Memory B cell (primary cell): ENCODE measurements at regions not wholly inside any gene's neighbourhood (a gene's known extent, or its start where the extent isn't known, plus 50 kb on each side); places are given as distances from the start of the nearest gene placed in this dataset.
"Not testable (repeated sequence)": the region's sequence is repeated elsewhere in the genome, so short reads cannot be mapped to it uniquely, and the experiment has no call there.

Experiments
- ATAC-seq: fragments of 150-1000 bp; cut with Tn5 transposase; 2 replicates; pipeline ENCODE4 v1.10.0; 2021; ENCODE audit warnings: low read depth, mild to moderate bottlenecking, moderate library complexity
- DNase-seq, 2 donors: peaks; one replicate each; pipeline ENCODE4 v3.0.0; 2022; ENCODE audit warnings: low spot score in 2 of 2
- H3K27ac Mint-ChIP-seq: one replicate; pipeline ENCODE4 v1.8.0; 2022; ENCODE audit warnings: mild to moderate bottlenecking, moderate library complexity, mixed read lengths
- H3K27me3 Mint-ChIP-seq: one replicate; pipeline ENCODE4 v1.8.0; 2022; ENCODE audit warnings: mixed read lengths
- H3K36me3 Mint-ChIP-seq: one replicate; pipeline ENCODE4 v1.8.0; 2022; ENCODE audit warnings: mild to moderate bottlenecking, mixed read lengths
- H3K4me1 Mint-ChIP-seq: one replicate; pipeline ENCODE4 v1.8.0; 2022; ENCODE audit warnings: mixed read lengths
- H3K4me3 Mint-ChIP-seq: one replicate; pipeline ENCODE4 v1.8.0; 2022; ENCODE audit warnings: mild to moderate bottlenecking, moderate library complexity, mixed read lengths
- H3K9me3 Mint-ChIP-seq: one replicate; pipeline ENCODE4 v1.8.0; 2022; ENCODE audit warnings: mixed read lengths

DNA sequence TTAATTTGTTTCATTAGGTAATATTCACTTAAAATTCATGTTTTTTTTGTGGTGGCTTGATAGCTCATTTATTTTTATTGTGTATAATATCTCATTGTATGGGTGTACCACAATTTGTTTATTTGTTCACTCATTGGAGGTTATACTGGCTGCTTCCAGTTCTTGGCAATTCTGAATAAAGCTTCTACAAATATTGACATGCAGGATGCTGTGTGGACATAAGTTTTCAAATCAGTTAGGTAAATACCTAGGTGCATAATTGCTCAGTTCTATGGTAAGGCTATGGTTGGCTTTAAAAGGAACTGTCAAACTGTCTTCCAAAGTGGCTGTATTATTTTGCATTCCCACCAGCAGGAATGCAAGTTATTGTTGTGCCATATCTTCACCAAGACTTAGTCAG, 504.5 kb upstream of the GALNTL6 start:
- H3K27me3 Mint-ChIP-seq: no peaks in the 10 kb centered on the region
- H3K4me1 Mint-ChIP-seq: no peaks in the 10 kb centered on the region
- H3K4me3 Mint-ChIP-seq: no peak overlapping the region
- no peak for DNase-seq
- H3K9me3 Mint-ChIP-seq: no peaks in the 10 kb centered on the region
- no peak for ATAC-seq
- no peak overlapping the region for H3K27ac Mint-ChIP-seq
- H3K36me3 Mint-ChIP-seq: no peaks in the 10 kb centered on the region

DNA sequence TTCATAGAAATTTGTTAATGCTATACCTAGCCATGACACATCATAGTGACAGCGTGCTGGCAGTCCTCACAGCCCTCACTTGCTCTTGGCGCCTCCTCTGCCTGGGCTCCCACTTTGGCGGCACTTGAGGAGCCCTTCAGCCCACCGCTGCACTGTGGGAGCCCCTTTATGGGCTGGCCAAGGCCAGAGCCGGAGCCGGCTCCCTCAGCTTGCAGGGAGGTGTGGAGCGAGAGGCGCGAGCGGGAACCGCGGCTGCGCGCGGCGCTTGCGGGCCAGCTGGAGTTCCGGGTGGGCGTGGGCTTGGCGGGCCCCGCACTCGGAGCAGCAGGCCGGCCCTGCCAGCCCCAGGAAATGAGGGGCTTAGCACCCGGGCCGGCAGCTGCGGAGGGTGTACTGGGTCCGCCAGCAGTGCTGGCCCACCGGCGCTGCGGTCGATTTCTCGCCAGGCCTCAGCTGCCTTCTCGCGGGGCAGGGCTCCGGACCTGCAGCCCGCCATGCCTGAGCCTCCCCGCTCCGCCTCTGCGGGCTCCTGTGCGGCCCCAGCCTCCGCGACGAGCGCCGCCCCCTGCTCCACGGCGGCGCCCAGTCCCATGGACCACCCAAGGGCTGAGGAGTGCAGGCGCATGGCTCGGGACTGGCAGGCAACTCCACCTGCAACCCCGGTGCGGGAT, 515.0 kb upstream of the GALNTL6 start:
- H3K4me3 Mint-ChIP-seq, H3K4me1 Mint-ChIP-seq, H3K9me3 Mint-ChIP-seq, H3K27me3 Mint-ChIP-seq, DNase-seq, H3K27ac Mint-ChIP-seq, H3K36me3 Mint-ChIP-seq, ATAC-seq: not testable (repeated sequence)

DNA sequence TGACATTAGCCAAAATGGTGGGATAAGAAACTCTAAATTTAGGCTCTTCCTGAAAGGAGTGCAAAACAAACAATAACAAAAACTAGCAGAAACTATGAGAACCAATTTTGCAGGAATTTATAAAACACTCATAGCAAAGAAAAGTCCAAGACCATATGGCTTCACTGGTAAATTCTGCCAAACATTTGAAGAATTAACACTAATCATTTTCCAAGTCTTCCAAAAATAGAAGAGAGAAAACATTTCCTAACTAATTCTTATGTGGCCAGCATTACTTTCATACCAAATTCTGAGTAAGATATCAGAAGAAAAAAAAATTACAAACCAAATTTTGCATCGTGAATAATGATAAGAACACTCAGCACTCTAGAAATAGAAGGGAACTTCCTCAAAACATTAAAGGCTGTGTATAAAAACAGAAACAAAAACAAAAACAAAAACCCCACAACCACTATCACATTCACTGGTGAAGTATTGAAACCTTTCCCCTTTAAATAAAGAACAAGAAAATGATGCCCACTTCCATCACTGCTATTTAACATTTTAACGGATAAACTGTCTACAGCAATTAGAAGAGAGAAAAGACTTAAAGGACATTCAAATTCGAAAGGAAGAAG, 524.3 kb upstream of the GALNTL6 start:
- Mint-ChIP-seq H3K4me3 (no peak overlapping the region), H3K27me3 (no peaks in the 10 kb centered on the region), H3K36me3 (no peaks in the 10 kb centered on the region), H3K27ac (no peak overlapping the region), H3K4me1 (no peaks in the 10 kb centered on the region), H3K9me3 (no peaks in the 10 kb centered on the region)
- DNase-seq: no peak
- no peak for ATAC-seq

DNA sequence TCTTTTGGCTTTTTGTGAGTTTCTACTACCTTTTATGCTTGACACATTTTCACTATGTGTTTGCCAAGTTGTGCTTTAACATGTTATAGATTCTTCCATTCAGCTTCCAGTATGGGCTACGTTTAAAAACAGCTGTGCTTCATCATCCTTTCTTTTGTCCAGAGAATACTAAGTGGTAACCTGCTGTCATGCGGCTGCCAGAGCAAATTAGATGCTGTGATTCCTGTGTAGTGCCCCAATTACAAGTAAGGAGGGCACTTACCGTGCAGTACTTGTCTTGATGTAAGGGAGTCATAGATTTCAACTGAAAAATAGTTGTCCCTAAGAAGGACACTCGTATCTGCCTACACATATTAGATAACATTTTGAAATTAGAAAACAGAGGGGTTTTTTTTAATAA, 531.8 kb upstream of the GALNTL6 start:
- Mint-ChIP-seq H3K27me3 (no peaks in the 10 kb centered on the region), H3K4me1 (no peaks in the 10 kb centered on the region), H3K36me3 (no peaks in the 10 kb centered on the region), H3K4me3 (no peak overlapping the region), H3K9me3 (no peaks in the 10 kb centered on the region), H3K27ac (no peak overlapping the region)
- ATAC-seq: no peak
- DNase-seq: no peak

DNA sequence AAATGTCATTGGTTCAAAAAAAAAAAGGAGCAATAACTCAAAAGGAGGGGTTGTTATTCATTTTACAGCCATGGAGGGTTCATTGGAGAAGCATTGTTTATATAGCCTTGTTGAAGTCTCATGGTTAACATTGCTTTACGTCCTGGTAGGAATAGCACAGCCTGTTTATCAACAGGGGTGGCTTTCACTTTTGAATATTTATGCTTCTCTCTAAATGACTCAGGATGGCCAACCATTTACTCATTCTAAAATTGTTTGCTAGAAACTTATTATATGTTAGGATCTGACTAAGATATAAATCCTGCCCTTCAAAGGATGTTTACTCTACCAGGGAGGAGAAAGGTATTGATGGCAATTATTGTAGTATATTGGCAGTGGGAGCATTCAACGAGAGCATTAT, 534.1 kb upstream of the GALNTL6 start:
- no peak overlapping the region for H3K27ac Mint-ChIP-seq
- no peak for ATAC-seq
- H3K27me3 Mint-ChIP-seq: no peaks in the 10 kb centered on the region
- H3K4me1 Mint-ChIP-seq: no peaks in the 10 kb centered on the region
- DNase-seq: no peak
- no peaks in the 10 kb centered on the region for H3K36me3 Mint-ChIP-seq
- H3K9me3 Mint-ChIP-seq: no peaks in the 10 kb centered on the region
- H3K4me3 Mint-ChIP-seq: no peak overlapping the region

DNA sequence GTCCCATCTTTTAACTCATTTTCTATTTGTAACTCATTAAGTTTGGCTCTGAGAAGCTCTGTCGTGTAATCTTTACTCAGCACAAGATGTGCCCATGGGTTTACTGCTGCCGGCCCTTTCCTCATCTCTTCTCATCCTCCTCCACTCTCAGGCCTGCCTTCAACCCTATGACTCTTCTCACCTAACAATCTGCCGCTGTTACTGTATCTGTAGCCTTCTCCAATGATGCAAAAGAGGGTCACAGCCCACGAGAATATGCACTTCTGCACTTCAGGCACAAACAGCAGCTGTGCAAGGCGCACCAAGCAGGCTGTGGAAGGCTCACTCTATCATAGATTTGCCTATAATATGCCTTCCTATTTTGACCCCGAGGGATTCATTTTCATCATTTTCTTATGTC, 546.5 kb upstream of the GALNTL6 start:
- Mint-ChIP-seq H3K27me3 (peaks cover 3% of the 10 kb centered on the region), H3K4me3 (no peak overlapping the region), H3K27ac (no peak overlapping the region), H3K36me3 (no peaks in the 10 kb centered on the region), H3K9me3 (peaks cover 2% of the 10 kb centered on the region), H3K4me1 (no peaks in the 10 kb centered on the region)
- ATAC-seq (no peak), DNase-seq (no peak)

DNA sequence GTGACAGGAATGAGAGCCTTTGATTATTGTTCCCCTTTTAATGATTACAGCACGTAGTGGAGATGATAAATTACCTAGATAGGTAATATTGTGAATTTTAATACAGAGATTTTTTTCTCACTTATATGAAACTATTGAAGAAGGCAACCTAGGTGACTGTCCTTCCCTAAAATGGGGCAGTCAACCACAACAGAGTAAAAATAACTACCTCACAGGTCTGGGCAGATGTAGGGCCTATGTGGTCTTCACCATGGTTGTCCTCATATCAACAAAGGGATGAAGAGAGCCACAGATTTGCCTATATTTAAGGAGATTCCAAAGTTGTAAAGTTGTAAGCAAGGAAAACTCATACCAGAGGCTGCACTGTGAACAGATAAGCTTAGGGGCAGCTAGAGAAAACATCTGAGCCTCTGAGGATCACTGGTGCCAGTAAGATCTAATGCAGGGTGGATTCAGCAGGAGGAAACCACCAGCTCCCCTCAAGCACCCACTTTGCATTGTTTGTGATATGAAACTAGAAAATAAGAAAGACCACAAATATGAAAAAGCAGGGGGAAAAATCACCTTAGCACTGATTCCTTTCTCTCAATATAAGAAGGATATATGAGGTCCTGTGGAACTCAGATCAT, 547.9 kb upstream of the GALNTL6 start:
- no peaks in the 10 kb centered on the region for H3K36me3 Mint-ChIP-seq
- no peak overlapping the region for H3K27ac Mint-ChIP-seq
- H3K4me1 Mint-ChIP-seq: no peaks in the 10 kb centered on the region
- no peak for ATAC-seq
- H3K9me3 Mint-ChIP-seq: peaks cover 4% of the 10 kb centered on the region
- H3K4me3 Mint-ChIP-seq: no peak overlapping the region
- no peak for DNase-seq
- H3K27me3 Mint-ChIP-seq: peaks cover 3% of the 10 kb centered on the region

DNA sequence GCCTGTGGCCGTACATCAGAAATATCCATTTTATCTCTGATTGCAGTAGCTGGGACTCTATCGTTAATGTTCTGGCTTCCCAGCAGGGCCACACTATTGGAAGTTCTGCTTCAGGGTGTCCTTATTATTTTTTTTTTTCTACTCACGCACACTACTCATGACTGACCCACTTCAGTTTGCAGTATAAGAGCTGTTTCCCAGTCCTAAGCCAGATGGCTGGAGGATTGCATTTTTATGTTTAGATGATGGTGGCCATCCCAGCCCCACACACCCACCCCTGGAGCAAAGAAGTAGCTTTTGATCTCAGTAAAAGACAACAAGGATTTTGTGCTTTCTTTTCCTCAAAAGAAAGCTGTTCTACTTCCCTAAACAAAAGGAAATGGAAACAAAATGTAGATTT, 557.0 kb upstream of the GALNTL6 start:
- Mint-ChIP-seq H3K9me3 (peaks cover 6% of the 10 kb centered on the region), H3K36me3 (no peaks in the 10 kb centered on the region), H3K27ac (no peak overlapping the region), H3K4me1 (no peaks in the 10 kb centered on the region), H3K4me3 (no peak overlapping the region), H3K27me3 (no peaks in the 10 kb centered on the region)
- DNase-seq: no peak
- ATAC-seq: no peak

DNA sequence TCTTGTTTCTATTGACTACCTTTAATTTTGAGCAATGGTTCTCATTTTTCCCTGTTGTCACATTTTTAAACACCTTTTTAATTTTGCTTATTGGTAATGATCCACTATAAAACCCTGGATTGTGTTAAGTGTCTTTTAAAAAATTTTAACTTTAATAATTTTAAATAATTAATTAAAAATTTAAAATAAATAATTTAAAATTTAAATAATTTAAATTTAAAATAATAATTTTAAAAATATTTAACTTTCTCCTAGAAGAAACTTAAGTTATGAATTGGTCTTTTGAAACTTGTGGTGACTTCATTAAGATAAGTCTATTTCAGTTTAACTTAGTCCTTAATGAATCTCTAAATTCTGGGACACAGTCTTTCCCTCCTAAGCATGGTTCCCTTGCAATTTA, 566.3 kb upstream of the GALNTL6 start:
- no peak for DNase-seq
- Mint-ChIP-seq H3K4me1 (no peaks in the 10 kb centered on the region), H3K27ac (no peak overlapping the region), H3K4me3 (no peak overlapping the region), H3K36me3 (no peaks in the 10 kb centered on the region), H3K27me3 (no peaks in the 10 kb centered on the region), H3K9me3 (peaks cover 1% of the 10 kb centered on the region)
- ATAC-seq: no peak

DNA sequence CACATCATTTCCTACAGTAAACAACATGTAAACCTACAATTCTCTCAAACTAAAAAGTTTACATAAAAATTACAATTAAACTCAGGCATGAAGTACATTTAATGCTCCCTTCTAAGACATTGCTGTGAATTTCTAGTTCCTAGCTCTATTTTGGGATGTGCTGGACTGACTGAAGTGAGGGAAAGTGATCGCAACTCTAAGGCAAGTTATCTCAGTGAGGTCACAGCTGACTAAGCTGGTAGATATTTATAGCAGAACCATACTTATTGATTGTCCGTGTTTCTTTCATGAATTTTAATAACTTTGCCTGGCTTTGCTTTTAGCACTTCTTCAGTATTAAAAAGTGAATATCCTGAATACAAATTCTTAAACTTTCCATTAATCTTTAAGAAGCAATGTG, 570.4 kb upstream of the GALNTL6 start:
- H3K36me3 Mint-ChIP-seq: no peaks in the 10 kb centered on the region
- no peaks in the 10 kb centered on the region for H3K4me1 Mint-ChIP-seq
- ATAC-seq (no peak), DNase-seq (no peak)
- H3K4me3 Mint-ChIP-seq: no peak overlapping the region
- H3K9me3 Mint-ChIP-seq: peaks cover 2% of the 10 kb centered on the region
- no peaks in the 10 kb centered on the region for H3K27me3 Mint-ChIP-seq
- no peak overlapping the region for H3K27ac Mint-ChIP-seq

DNA sequence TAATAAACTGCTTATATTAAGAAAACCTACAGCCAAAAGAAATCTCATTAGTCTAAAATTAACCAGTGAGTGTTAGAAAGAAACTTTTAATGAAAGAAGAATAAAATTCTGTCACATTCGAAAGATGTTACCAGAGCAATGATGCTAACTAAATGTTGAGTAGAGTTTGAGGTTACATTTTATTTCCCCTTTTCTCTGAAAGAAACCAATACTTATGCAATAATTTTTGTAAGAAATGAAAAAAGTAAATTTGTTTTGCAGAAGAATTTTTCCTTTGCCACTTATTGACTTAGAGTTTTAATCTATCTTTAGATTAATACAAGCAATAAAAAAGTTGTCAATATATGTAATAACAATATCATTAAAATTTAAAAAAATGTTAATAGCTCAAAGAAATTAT, 574.0 kb upstream of the GALNTL6 start:
- H3K36me3 Mint-ChIP-seq: no peaks in the 10 kb centered on the region
- no peaks in the 10 kb centered on the region for H3K27me3 Mint-ChIP-seq
- ATAC-seq (no peak), DNase-seq (no peak)
- peaks cover 2% of the 10 kb centered on the region for H3K9me3 Mint-ChIP-seq
- H3K4me3 Mint-ChIP-seq: no peak overlapping the region
- no peaks in the 10 kb centered on the region for H3K4me1 Mint-ChIP-seq
- no peak overlapping the region for H3K27ac Mint-ChIP-seq

DNA sequence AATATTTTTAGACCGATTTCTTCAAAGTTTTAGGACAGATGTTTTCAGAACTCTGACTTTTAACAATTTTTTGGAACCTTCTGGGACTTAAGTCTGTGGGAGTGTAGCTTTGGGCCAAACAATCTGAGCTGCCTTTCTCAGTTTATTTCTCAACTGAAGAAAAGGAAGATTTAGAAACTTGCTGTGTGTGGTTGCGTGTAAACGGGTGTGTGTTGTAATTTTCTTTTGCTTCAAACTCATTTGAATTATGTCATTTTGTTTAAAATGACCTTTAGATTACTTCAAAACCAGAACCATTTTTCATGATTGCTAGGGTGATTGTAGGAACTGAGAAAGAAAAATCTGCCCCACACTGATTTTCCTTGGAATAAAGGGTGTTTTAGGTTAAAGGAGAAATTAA, 577.7 kb upstream of the GALNTL6 start:
- H3K27me3 Mint-ChIP-seq: no peaks in the 10 kb centered on the region
- ATAC-seq (no peak), DNase-seq (no peak)
- no peaks in the 10 kb centered on the region for H3K36me3 Mint-ChIP-seq
- no peaks in the 10 kb centered on the region for H3K4me1 Mint-ChIP-seq
- H3K9me3 Mint-ChIP-seq: no peaks in the 10 kb centered on the region
- no peak overlapping the region for H3K4me3 Mint-ChIP-seq
- no peak overlapping the region for H3K27ac Mint-ChIP-seq

DNA sequence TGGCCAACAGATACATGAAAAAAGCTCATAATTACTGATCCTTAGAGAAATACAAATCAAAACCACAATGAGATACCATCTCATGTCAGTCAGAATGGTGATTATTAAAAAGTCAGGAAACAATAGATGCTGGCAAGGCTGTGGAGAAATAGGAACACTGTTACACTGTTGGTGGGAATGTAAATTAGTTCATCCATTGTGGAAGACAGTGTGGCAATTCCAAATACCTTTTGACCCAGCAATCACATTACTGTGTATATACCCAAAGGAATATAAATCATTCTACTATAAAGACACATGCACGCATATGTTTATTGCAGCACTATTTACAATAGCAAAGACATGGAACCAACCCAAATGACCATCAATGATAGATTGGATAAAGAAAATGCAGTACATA, 583.9 kb upstream of the GALNTL6 start:
- not testable (repeated sequence) for ATAC-seq, H3K27me3 Mint-ChIP-seq, H3K27ac Mint-ChIP-seq, H3K4me3 Mint-ChIP-seq, H3K36me3 Mint-ChIP-seq, DNase-seq, H3K4me1 Mint-ChIP-seq, H3K9me3 Mint-ChIP-seq

DNA sequence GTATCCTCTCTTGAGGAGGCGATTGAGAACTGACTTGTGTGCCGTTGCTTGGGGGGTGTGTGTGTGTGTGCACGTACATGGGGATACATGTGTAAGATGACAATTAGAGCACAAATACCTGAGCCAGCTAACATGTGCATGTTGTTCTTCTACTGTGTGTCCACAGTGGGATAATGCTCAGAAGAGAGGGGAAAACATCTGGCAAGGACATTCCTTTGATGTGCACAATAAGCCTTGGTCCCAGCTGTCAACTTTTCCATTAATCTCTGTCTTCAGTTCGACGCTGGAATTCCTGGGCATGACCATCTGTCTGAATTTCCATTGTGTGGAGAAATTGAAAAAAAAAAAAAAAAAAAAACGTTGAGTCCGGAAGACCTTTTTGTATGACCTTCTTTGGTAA, 592.0 kb upstream of the GALNTL6 start:
- H3K4me3 Mint-ChIP-seq: no peak overlapping the region
- H3K9me3 Mint-ChIP-seq: no peaks in the 10 kb centered on the region
- H3K27ac Mint-ChIP-seq: no peak overlapping the region
- no peak for DNase-seq
- H3K36me3 Mint-ChIP-seq: no peaks in the 10 kb centered on the region
- ATAC-seq: no peak
- H3K27me3 Mint-ChIP-seq: no peaks in the 10 kb centered on the region
- H3K4me1 Mint-ChIP-seq: no peaks in the 10 kb centered on the region

DNA sequence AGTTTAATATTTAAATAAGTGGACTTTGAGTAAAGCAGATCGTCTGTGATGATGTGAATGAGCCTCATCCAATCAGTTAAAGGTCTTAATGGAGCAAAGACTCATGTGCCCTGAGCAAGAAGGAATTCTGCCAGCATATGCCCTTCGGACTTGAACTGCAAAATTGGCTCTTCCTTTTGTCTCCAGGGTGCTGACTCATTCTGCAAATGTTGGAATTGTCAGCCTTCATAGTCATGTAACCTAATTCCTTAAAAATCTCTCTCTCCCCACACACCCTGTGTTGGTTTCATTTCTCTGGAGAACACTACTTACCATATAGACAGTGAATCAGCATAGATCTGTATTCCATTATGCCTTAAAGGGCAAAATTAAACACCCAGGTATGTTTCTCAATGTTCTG, 609.8 kb upstream of the GALNTL6 start:
- Mint-ChIP-seq H3K27me3 (no peaks in the 10 kb centered on the region), H3K9me3 (no peaks in the 10 kb centered on the region), H3K36me3 (no peaks in the 10 kb centered on the region), H3K27ac (no peak overlapping the region), H3K4me3 (no peak overlapping the region), H3K4me1 (no peaks in the 10 kb centered on the region)
- no peak for DNase-seq
- no peak for ATAC-seq
